ENCODE measurements at regions not wholly inside any gene's neighbourhood (a gene's known extent, or its start where the extent isn't known, plus 50 kb on each side); places are given as distances from the start of the nearest gene placed in this dataset.
"Not testable (repeated sequence)": the region's sequence is repeated elsewhere in the genome, so short reads cannot be mapped to it uniquely, and the experiment has no call there.

DNA sequence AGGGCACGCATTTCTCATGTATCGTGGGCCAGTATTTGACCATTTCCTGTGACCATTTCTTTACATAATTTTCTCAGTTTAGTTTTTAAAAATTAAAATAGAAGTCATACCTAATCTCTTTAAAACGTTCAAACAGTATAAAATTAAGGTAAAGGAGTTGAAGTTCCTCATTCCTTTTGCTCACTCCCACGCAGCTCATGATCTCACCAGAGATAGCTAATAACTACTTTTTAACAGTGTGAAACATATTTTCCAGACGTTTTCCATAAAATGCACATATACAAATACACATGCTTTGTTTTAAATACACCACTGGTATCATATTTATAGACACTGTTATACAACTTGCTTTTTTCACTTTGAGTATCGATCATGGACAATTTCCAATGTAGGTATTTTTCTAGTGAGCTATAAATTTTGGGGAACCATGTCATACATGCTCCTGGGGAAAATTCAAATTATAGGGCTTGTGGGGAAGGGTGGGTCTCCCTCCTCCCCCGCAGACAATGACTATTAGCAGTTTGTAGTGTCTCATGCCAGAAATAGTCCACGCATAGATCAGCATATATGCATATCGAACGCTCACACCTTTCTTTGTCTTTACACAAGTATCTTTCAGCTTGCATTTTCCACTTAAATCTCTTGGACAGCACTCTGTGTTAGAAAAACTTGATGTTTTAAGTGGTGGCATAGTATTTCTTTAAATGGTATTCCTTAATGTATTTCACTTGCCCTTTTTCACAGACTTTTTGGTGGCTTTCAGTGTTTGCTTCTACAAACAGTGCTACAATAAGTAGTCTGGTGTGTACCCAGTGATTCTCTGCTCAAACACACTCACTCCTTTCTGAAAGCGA lies 145.5 kb upstream of the ZNF217 start:
- DNase-seq, result peak; percentile 72

DNA sequence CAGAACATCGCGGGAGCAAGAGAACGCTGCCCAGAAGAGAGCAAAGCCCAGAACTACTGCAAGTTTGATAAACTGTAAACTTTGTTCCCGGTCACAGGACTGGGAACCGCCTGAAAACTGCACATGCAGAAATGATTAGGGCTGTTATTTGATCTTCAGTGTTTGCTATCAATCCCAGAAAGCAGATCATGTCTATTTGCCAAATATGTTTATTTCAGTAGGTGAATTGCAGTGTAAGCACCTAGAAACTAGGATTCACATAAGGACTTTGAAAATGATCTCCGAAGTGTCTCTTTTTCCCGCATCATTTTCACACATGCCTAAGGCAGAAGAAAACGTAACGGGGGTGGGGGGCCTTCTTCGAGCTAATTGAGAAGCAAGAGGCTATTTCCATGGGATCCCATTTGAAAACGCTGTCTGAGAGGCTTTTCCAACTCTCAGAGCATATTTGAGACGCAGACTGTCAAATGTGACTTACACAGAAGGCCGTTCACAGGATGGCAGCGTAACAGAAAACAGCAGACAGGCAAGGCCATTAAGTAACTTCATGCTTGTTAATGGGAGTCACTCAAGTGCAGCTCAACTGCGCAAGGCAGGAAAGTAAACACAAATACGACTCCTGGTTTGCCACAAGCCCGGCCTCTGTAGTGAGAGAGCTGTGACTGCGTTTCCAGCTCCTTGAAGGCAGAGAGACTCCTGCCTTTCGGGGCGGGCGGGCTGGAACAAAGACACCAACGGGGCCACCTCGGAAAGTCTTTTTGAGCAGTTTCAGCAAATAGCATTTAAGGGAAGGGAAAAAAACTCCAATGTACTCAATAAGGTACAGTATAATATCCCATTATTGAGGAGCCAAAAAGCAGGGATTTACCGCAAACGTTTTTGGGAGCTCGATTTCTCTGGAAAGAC lies 144.7 kb upstream of the ZNF217 start:
- peak; percentile 97 for DNase-seq

DNA sequence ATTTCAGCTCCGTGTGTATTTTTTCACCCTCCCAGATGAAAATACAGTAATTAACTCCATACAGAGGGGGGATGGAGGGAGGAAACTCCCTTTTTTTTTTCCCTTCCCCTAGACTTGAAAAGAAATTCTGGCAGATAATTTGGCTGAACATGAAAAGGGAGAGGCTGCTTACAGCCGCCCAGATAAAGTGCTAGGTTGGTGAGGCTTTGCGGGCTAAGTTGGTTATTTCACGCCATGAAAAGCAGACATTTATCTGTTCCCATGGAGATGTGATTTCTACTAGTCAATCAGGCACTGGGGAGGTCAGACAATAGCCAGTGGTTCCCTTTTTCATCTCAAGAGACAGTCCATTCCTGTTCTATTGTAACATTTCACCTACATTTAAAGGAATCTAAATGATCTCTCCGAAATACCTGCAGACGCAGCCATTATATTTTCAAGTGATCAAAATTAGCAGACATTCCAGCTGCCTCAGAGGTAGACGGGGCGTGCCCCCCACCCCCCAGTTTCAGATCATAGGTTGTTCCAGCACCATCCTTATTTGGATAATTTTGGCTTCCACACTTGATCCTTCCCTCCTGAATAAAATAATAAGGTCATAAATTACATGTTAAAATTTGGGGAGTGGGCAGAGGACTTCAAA lies 143.9 kb upstream of the ZNF217 start:
- DNase-seq, result peak; percentile 39

DNA sequence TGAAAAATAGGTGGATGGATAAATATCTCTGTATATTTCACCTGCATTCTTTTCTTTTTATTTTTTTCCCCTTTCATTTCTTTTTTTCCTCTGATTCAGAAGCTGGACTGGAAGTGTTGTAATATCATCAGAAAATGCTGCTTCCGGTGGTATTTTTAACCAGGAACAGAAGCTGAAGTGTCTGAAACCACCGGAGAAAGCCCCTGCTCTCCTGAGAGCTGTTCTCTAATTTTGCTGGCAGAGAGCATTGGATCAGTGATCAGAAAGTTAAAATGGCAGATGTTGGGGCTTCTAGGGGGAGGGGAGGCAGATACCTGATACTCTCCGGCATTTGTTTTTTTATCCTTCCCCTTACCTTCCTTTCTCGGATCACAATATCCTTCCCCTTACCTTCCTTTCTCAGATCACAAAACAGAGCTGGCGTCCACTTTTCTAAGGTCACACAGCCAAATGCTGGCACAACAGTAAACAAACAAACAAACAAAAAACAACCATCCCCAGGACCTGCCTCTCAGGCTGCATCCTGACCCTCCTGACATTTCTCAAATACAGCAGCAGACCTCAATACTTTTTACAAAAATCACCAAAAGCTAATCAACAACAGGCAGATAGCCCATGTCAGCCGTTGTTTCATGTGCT lies 143.2 kb upstream of the ZNF217 start:
- peak; percentile 71 for DNase-seq

DNA sequence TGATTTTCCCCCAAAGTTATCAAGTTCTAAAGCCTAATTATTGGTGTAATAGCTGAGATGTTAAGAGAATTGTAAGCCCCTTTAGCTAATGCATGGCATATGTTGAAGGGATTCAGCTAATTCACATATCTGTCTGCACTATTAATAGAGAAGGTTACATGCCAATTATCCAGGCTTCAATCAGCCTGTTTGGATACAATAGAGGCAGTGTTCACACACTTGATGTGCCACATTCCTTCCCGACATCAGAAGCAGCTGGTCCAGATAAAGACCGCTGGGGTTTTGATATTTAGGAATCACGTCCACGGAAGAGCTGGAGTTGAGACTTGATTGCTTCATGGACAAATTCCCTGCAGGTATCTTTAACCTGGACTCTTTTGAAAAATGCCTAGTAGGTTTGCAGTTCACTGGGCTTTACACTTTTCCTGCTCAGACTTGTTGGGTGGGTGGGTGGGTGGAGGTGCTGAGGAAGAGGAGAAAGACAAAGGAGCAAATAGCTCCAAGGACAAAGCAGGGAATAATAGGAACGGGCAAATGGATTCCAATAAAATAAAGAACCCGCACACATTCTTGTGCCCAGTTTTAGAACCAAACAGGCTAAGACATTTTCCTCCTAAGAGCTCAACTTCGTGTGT lies 142.6 kb upstream of the ZNF217 start:
- no peak for DNase-seq

DNA sequence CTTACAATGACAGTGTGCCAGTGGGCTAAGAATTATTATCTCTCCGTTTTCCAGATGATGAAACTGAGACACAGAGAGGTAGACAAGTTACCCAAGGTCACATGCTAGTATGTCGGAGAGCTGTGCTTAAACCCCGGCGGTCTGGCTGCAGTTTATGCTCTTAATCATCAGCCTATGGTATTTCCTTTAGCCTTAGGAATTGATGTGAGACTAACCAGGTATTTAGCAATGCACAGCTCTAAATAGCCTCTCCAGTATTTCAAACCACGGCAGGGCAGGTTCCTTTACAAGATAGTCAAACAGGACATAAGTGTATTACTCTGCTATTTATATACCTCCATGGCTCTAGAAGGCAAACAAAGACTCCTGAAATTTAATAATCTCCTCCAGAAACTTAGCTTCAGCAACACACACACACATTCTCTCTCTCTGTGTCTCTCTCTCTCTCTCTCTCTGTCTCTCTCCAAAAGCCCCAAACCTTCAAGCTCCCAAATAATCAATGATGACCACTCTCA lies 142.0 kb upstream of the ZNF217 start:
- DNase-seq, result peak; percentile 18

DNA sequence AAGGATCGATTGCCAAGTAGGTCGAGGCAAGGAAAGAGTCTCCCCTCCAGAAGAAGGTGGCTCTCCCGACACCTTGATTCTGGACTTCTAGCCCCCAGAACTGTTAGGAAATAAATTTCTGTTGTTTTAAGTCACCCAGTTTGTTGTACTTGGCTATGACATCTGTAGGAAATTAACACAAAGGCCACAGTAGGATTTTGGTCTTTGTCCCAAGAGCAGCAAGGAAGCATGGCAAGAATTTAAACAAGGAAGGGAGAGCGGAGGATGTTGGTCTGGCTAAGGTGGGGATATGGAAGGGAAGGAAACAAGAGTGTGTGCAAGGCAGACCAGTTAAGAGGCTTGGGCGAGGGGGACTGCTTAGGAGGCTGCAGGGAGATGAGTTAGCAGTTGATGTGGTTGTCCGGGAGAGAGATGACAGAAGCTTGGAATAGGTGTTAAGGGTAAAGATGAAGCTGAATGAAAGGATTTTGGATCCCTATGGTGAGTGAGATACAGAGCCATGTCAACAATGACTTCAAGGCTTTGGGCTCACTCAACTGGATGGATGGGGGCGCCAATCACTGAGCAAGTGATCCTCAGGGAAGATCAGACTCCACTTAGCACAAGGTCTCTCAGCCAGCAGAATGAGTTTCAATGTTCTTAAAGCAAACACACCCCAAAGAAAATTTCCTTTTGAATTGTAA lies 140.5 kb upstream of the ZNF217 start:
- DNase-seq, result no peak

DNA sequence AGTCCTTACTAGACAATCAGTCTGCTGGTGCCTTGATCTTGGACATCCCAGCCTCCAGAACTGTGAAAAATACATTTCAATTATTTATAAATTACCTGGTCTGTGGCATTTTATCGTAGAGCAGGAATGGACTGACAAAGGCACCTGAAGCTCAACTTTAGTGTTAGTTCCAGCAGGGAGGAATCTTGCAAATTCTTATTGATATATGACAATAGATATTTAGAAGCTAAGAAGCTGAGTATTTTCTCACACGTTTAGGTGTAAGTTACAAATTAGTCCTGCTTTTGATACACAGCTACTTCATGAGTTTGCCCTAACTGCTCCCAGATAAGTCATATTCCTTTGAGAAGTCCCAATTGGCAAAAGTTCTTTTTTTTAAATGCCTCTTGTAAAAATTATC lies 138.0 kb upstream of the ZNF217 start:
- no peak for DNase-seq

DNA sequence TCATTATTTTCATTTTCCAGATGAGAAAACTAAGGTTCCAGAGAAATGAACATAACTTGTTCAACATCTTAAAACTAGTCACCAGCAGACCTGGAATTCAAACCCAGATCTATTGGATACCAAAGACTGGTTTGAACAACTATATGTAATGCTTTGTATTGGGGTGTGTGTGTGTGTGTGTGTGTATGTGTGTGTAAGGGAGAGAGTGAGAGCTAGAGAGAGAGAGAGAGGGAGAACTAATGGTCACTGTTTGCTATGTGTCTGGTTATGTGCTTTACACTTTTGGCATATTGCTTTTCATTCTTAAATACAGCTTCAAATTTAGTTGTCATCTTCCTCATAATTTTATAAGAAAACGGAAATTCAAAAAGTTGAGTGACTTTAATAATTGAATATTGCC lies 134.7 kb upstream of the ZNF217 start:
- DNase-seq, result no peak

DNA sequence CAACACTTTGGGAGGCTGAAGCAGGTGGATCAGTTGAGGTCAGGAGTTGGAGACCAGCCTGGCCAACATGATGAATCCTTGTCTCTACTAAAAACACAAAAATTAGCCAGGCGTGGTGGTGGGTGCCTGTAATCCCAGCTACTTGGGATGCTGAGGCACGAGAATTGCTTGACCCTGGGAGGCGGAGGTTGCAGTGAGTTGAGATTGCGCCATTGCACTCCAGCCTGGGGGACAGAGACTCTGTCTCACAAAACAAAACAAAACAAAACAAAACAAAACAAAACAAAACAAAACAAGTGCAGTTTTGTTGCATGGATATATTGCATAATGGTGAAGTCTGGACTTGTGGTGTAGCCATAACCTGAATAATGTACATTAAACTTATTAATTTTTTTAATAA lies 133.6 kb upstream of the ZNF217 start:
- not testable (repeated sequence) for DNase-seq

DNA sequence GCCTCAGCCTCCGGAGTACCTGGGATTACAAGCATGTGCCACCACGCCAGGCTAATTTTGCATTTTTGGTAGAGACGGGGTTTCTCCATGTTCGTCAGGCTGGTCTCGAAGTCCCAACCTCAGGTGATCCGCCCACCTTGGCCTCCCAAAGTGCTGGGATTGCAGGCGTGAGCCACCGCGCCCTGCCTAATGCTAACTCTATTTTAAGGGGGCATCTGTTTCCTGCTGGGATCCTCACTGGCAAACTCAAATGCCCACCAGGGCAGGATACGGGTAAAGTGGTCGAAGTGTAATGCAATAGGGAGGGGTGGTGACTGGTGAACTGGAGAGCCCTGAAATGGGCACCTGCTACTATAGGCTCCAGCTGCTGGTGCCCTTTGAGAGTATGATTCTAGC lies 131.9 kb upstream of the ZNF217 start:
- DNase-seq, result no peak

DNA sequence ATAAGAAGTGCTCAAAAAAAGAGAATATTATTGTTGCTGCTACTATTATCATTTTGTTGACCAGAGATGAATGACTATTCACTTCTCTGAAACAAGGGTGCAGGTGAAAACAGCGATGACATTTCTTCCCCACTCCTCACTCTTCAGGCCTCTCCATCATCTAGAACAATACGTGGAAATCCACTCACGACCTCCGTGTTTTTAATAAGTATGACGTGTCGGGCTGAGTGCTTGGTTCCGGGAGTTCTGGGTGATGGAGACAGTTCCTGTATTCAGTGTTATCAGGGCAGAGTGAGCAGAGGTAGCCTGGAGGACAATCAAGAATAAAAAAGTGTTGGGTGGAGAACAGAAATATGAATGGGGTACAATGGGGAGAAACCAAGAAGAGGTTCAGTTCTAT lies 130.0 kb upstream of the ZNF217 start:
- no peak for DNase-seq

DNA sequence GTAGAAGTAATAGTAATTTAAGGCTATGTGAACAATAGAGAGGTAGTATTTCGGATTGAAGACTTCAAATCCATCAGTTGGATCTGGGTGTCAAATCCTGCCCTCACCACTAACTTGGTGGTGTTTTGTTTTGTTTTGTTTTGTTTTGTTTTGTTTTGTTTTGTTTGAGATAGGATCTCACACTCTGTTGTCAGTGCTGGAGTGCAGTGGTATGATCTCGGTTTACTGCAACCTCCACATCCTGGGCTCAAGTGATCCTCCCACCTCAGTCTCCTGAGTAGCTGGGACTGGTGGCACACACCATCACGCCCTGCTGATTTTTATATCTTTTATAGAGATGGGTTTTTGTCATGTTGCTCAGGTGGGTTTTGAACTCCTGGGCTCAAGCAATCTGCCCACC lies 129.4 kb upstream of the ZNF217 start:
- DNase-seq, result no peak

DNA sequence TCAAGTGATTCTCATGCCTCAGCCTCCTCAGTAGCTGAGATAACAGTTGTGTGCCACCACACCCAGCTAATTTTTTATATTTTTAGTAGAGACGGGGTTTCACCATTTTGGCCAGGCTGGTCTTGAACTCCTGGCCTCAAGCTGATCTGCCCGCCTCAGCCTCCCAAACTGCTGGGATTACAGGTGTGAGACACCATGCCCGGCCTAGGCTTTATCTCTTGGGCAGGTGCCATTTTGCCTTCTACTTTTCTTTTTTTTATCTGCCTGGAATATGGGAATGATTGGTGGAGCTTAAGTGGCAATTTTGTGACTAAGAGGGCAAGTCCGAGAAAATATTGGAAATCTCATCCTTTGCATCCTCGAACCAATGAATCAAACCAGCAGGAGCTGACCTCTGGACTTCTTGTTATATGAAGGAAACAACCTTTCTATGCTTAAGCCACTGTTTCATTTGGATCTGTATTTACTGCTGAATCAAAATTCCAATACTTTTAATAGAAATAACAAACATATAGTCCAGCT lies 128.9 kb upstream of the ZNF217 start:
- no peak for DNase-seq

DNA sequence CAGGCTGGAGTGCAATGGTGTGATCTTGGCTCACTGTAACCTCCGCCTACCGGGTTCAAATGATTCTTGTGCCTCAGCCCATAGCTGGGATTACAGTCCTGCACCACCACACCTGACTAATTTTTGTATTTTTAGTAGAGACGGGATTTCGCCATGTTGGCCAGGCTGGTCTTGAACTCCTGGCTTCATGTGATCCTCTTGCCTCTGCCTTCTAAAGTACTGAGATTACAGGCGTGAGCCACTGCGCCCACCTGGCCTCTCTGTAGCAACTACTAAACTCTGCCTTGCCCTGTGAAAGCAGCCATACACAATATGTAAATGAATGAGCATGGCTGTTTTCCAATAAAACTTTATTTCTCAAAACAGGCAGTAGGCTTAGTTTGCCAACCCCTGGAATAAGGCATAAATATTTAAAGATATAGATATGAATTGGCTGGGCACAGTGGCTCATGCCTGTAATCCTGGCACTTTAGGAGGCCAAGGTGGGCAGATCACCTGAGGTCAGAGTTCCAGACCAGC lies 127.9 kb upstream of the ZNF217 start:
- not testable (repeated sequence) for DNase-seq

DNA sequence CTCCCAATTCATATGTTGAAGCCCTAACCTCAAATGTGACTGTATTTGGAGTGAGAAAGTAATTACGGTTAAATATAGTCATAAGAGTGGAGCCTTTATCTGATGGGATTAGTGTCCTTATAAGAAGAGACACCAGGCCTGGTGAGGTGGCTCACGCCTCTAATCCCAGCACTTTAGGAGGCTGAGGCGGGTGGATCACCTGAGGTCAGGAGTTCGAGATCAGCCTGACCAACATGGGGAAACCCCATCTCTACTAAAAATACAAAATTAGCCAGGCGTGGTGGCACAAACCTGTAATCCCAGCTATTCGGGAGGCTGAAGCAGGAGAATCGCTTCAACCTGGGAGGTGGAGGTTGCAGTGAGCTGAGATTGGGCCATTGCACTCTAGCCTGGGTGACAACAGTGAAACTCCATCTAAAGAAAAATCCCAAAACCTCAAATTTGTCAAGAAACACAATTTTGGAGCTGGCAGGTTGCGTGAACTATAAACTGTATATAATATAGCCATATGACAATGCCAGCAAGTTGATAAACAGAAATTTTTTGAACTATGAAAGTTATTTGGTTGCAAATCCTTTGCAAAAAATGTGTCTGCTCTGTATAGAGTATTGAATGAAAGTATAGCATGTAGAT lies 125.6 kb upstream of the ZNF217 start:
- DNase-seq, result not testable (repeated sequence)

DNA sequence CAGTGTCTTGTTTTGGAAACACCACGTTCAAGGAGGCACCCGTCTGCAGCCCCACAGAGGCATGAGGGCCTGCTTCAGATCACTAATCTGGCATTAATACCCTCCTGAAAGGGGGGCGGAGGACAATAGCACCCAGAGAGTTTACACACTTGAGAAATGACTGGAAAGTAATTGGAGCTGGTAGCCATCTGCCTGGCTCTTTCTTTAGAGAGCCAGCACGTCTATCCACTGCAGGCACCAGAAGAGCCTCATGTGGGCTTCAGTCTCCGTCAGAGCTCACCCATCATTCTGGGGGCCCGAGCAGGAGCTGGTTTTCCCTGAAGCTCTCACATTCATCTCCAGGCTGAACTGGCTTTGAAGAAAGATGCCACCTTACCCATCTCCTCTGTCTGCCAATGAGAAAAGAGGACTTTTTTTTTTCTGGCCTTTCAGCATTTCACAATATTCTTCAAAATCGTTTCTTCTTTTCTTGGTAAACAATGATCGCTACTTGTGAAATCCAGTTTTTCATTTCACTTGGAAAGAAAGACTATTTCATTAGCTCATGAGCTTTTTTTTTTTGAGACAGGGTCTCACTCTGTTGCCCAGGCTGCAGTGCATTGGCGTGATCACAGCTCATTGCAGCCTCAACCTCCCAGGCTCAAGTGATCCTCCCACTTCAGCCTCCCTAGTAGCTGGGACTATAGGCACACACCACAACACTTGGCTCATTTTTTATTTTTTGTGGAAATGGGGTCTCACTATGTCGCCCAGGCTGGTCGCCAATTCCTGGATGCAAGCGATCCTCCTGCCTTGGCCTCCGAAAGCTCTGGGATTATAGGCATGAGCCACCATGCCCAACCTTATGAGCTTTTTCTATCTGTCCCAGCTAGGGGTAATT lies 124.7 kb upstream of the ZNF217 start:
- DNase-seq, result no peak

DNA sequence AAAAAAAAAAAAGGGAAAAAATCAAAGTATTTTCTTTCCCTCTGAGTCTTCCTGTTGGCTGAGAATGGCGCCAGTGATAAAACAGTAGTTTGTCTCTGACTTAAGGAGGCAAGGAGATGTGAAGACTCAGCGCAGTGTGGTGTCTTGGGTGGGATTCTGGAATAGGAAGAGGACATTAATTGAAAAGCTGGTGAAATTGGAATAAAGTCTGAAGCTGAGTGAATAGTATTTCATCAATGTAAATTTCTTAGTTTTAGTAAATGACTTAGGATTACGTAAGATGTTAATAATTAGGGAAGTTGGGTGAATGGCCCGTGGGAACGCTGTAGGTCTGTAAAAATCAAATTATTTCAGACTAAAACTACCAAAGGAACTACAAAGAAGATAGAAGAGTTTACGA lies 122.8 kb upstream of the ZNF217 start:
- no peak for DNase-seq

DNA sequence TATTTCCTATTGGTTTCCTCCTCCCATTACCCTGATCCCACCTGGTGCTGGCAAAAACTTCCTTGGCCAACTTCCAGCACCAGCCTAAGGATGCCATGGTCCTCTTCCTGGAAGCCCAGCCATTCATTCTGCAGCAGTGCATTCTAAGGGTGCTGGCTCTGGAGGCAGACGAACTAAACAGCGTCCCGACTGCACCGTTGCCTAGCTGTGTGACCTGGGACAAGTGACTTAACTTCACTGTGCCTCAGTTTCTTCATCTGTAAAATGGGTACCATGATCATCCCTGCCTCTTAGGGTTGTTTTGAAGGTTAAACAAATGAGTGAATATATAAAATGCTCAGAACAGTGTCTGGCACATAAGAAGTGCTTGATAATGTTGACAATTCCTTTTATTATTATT lies 120.9 kb upstream of the ZNF217 start:
- DNase-seq, result no peak
